GM10266 (cell line): ENCODE measurements at regions not wholly inside any gene's neighbourhood (a gene's known extent, or its start where the extent isn't known, plus 50 kb on each side); places are given as distances from the start of the nearest gene placed in this dataset.

ENCODE experiments used
- DNase-seq: peaks from one replicate; pipeline ENCODE4 v3.0.0; 2012; ENCODE audit errors: extremely low spot score
- CTCF ChIP-seq: IDR thresholded peaks from 2 replicates; pipeline ENCODE4 v1.5.1; 2012; ENCODE audit warnings: mild to moderate bottlenecking, low read depth; ENCODE audit not compliant: control insufficient read depth, insufficient read depth; ENCODE audit errors: missing control alignments

GRCh38 chr4:42747971-42748370, 91.1 kb upstream of the ATP8A1 start:
- TF ChIP-seq CTCF, result no peak
- no peak for DNase-seq

DNA sequence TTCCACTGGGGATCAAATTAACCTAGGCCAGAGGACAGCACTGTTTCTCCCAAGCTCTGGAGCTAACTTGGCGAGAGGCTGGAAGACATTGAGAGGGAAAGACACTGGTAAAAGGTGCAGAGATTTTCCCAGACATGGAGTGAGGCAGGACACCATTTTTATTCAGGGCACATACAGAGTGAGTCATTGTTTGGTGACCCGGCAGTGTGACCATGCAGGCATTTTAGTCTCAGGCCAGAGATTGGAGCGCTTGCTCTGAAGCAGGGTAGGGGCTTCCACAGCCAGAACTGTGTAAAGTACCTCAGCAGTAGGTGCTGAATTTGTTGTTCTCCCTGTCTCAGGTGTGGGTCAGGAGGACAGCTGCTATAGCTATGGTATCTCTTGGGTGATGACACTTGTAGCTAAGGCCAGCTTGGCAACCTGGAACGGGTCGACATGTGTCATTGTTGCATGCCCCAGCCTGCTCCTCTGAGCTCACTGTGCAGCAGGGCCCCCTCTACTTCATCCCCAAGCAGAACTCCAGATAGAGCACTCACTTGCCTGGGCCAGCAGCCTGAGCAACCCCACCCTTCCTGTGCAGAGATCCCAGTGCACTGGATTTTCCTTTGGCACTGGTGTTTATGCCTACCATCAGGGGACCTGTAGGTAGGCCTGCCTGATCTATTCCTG, 79.8 kb upstream of the ATP8A1 start:
- TF ChIP-seq CTCF, result no peak
- no peak for DNase-seq

- no peak for TF ChIP-seq CTCF
- DNase-seq, result no peak
Measured at GRCh38 chr4:42733380-42733779, 76.5 kb upstream of the ATP8A1 start.

- no peak for TF ChIP-seq CTCF
- no peak for DNase-seq
Measured at GRCh38 chr4:42732776-42733175, 75.9 kb upstream of the ATP8A1 start.

DNA sequence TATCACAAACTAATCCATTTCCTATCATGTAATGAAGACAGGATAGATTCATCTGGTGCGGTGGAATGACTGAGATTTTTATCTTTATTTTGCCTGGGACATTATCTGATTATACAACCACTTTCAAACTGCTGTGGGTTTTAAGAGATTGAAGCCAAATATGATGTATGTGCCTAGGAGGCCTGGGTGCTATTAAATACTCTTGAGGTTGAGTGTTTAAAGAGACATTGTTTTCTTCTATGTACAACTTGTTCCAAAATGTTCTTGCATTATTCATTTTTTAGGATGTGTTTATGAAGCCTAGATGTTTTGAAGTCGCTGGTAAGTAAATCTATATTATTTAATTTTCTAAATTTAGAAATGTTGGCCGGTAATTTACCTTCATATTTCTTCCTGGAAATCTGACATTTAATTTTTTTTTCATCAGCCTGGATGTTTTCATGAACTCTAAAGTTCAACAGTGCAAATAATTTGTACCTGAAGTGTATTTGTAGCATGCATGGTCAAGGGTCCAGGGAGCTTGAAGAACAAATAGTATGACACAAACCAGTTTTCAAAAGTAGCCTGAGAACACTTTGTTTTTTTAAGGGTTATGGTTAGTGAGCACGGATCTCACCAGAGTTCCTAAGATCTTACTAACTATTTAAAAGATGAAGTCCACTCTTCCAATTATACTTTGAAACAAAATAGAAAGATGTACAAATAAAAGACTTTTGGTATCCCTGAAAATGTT, 72.8 kb upstream of the ATP8A1 start:
- TF ChIP-seq CTCF, result no peak
- DNase-seq, result no peak

DNA sequence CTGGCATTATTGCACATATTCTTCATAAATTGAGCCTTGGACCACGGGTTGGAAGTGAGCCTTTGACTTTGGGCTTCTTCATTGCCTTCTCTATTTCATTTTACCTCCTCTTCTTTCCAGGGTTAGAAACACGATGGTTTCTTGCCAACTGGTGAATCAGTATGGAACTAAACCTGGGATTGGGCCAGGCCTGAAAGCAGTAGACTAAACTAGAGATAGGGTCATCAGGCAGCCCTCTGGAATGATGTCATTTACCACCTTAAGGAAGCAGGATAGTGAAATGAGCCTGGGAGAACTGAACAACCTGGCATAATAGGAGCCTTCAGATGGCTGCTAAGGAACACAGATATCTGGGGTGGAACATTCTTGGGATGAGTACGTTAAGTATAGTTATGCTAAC, 67.5 kb upstream of the ATP8A1 start:
- TF ChIP-seq CTCF, result no peak
- DNase-seq, result no peak

GRCh38 chr4:42720533-42720932, 63.6 kb upstream of the ATP8A1 start:
- TF ChIP-seq CTCF, result no peak
- no peak for DNase-seq
